Activated naive CD8-positive, alpha-beta T cell treated with anti-CD3 and anti-CD28 coated beads, Interleukin-2, amount 50 U/mL, for 24 hours (primary cell): ENCODE measurements at regions not wholly inside any gene's neighbourhood (a gene's known extent, or its start where the extent isn't known, plus 50 kb on each side); places are given as distances from the start of the nearest gene placed in this dataset.

ENCODE experiments used
- ATAC-seq: fragments of 150-1000 bp; cut with Tn5 transposase; one replicate; pipeline ENCODE4 v1.10.0; 2021
- DNase-seq: peaks from one replicate; pipeline ENCODE4 v3.0.0; 2021
- H3K27ac Mint-ChIP-seq: one replicate; pipeline ENCODE4 v1.8.0; 2021; ENCODE audit warnings: mild to moderate bottlenecking, mixed read lengths
- H3K27me3 Mint-ChIP-seq: one replicate; pipeline ENCODE4 v1.8.0; 2021; ENCODE audit warnings: mixed read lengths
- H3K36me3 Mint-ChIP-seq: one replicate; pipeline ENCODE4 v1.8.0; 2021; ENCODE audit warnings: low read depth, mixed read lengths
- H3K4me1 Mint-ChIP-seq: one replicate; pipeline ENCODE4 v1.8.0; 2021; ENCODE audit warnings: mixed read lengths
- H3K4me3 Mint-ChIP-seq: one replicate; pipeline ENCODE4 v1.8.0; 2021; ENCODE audit warnings: mild to moderate bottlenecking, moderate library complexity, mixed read lengths
- H3K9me3 Mint-ChIP-seq: one replicate; pipeline ENCODE4 v1.8.0; 2021; ENCODE audit warnings: mixed read lengths

- H3K4me1 Mint-ChIP-seq = no peaks in the 10 kb centered on the region
- no peaks in the 10 kb centered on the region for H3K36me3 Mint-ChIP-seq
- DNase-seq (no peak), ATAC-seq (no peak)
- no peaks in the 10 kb centered on the region for H3K27me3 Mint-ChIP-seq
- no peak overlapping the region for H3K4me3 Mint-ChIP-seq
- peaks cover 7% of the 10 kb centered on the region for H3K9me3 Mint-ChIP-seq
- H3K27ac Mint-ChIP-seq = no peak overlapping the region
Observed at GRCh38 chr13:89940383-89940782, 1407.1 kb upstream of the MIR17HG start.

DNA sequence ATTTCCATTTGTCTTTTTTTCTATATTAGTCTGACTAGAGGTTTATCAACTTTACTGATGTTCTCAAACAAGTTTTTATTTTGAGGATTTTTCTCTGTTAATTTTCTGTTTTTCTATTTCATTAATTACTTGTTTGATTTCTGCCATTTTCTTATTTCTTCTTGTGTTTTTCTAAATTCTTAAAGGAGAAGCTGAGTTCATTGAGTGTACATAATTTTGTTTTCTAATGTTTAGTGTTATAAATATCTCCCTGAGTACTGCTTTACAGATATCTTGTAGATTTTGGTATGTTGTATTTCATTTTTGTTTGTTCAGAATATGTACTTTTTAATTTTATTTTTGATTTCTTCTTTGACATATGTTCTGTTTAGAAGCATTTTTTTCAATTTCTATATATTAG is 1404.3 kb upstream of the MIR17HG start:
- no peaks in the 10 kb centered on the region for H3K4me1 Mint-ChIP-seq
- peaks cover 15% of the 10 kb centered on the region for H3K9me3 Mint-ChIP-seq
- H3K27ac Mint-ChIP-seq = no peak overlapping the region
- no peaks in the 10 kb centered on the region for H3K36me3 Mint-ChIP-seq
- H3K4me3 Mint-ChIP-seq = no peak overlapping the region
- no peak for DNase-seq
- no peak for ATAC-seq
- no peaks in the 10 kb centered on the region for H3K27me3 Mint-ChIP-seq

GRCh38 chr13:89950225-89950624 is 1397.3 kb upstream of the MIR17HG start:
- Mint-ChIP-seq H3K27me3 (no peaks in the 10 kb centered on the region), H3K4me1 (no peaks in the 10 kb centered on the region), H3K9me3 (peaks cover 20% of the 10 kb centered on the region), H3K36me3 (no peaks in the 10 kb centered on the region), H3K27ac (no peak overlapping the region), H3K4me3 (no peak overlapping the region)
- DNase-seq (no peak), ATAC-seq (no peak)

DNA sequence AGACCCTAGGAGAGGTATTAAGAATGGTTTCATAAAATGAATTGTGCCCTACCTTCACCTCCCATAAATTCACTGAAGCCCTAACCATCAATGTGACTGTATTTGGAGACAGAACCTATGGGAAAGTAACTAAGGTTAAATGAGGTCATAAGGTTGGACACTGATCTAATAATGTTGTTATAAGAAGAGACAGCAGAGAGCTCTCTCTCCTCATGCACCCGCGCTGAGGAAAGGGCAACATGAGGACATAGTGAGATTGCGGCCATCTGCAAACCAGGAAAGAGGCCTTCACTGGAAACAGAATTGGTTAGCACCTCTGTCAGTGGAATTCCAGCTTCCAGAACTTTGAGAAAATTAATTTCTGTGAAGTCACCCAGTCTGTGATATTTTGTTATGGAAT is 1396.1 kb upstream of the MIR17HG start:
- DNase-seq (no peak), ATAC-seq (no peak)
- Mint-ChIP-seq H3K27me3 (no peaks in the 10 kb centered on the region), H3K36me3 (no peaks in the 10 kb centered on the region), H3K27ac (no peak overlapping the region), H3K4me3 (no peak overlapping the region), H3K4me1 (no peaks in the 10 kb centered on the region), H3K9me3 (peaks cover 17% of the 10 kb centered on the region)

- peaks cover 11% of the 10 kb centered on the region for H3K9me3 Mint-ChIP-seq
- DNase-seq (no peak), ATAC-seq (no peak)
- no peak overlapping the region for H3K4me3 Mint-ChIP-seq
- no peak overlapping the region for H3K27ac Mint-ChIP-seq
- H3K27me3 Mint-ChIP-seq = no peaks in the 10 kb centered on the region
- no peaks in the 10 kb centered on the region for H3K4me1 Mint-ChIP-seq
- H3K36me3 Mint-ChIP-seq = no peaks in the 10 kb centered on the region
Observed at GRCh38 chr13:89953581-89953980, 1393.9 kb upstream of the MIR17HG start.

GRCh38 chr13:89955773-89956172 is 1391.7 kb upstream of the MIR17HG start:
- no peaks in the 10 kb centered on the region for H3K36me3 Mint-ChIP-seq
- peaks cover 11% of the 10 kb centered on the region for H3K9me3 Mint-ChIP-seq
- H3K27ac Mint-ChIP-seq = no peak overlapping the region
- DNase-seq = no peak
- no peak for ATAC-seq
- H3K4me3 Mint-ChIP-seq = no peak overlapping the region
- H3K27me3 Mint-ChIP-seq = no peaks in the 10 kb centered on the region
- H3K4me1 Mint-ChIP-seq = no peaks in the 10 kb centered on the region

GRCh38 chr13:89959074-89959473 is 1388.4 kb upstream of the MIR17HG start:
- no peaks in the 10 kb centered on the region for H3K36me3 Mint-ChIP-seq
- DNase-seq (no peak), ATAC-seq (no peak)
- no peak overlapping the region for H3K27ac Mint-ChIP-seq
- H3K27me3 Mint-ChIP-seq = no peaks in the 10 kb centered on the region
- H3K4me1 Mint-ChIP-seq = no peaks in the 10 kb centered on the region
- peaks cover 12% of the 10 kb centered on the region for H3K9me3 Mint-ChIP-seq
- no peak overlapping the region for H3K4me3 Mint-ChIP-seq

- Mint-ChIP-seq H3K9me3 (peaks cover 19% of the 10 kb centered on the region), H3K4me3 (no peak overlapping the region), H3K27me3 (no peaks in the 10 kb centered on the region), H3K4me1 (no peaks in the 10 kb centered on the region), H3K36me3 (no peaks in the 10 kb centered on the region), H3K27ac (no peak overlapping the region)
- ATAC-seq = no peak
- no peak for DNase-seq
Observed at GRCh38 chr13:89965252-89965651, 1382.2 kb upstream of the MIR17HG start.

GRCh38 chr13:89966524-89966923 is 1381.0 kb upstream of the MIR17HG start:
- Mint-ChIP-seq H3K4me3 (no peak overlapping the region), H3K4me1 (no peaks in the 10 kb centered on the region), H3K9me3 (peaks cover 24% of the 10 kb centered on the region), H3K27ac (no peak overlapping the region), H3K36me3 (no peaks in the 10 kb centered on the region), H3K27me3 (no peaks in the 10 kb centered on the region)
- ATAC-seq = no peak
- DNase-seq = no peak

DNA sequence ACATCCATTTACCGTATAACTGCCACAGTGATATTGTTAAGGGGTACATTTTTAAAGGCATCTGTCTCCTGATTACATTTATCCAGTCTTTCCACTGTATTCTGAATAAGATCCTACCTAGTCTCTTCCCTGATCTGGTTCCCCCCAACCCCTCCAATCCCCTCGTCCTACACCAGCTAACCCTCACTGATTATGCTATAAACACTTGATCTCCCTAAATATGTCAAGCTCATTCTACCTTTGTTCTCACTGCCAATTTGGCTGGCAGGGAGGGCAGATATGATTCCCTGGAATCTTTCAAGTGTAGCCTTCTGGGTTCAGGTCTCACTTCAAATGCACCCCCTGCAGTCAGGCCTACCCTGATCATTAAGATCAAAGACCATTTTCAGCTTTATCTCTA is 1379.8 kb upstream of the MIR17HG start:
- DNase-seq (no peak), ATAC-seq (no peak)
- H3K4me3 Mint-ChIP-seq = no peak overlapping the region
- no peak overlapping the region for H3K27ac Mint-ChIP-seq
- peaks cover 24% of the 10 kb centered on the region for H3K9me3 Mint-ChIP-seq
- H3K4me1 Mint-ChIP-seq = no peaks in the 10 kb centered on the region
- H3K27me3 Mint-ChIP-seq = no peaks in the 10 kb centered on the region
- H3K36me3 Mint-ChIP-seq = no peaks in the 10 kb centered on the region

DNA sequence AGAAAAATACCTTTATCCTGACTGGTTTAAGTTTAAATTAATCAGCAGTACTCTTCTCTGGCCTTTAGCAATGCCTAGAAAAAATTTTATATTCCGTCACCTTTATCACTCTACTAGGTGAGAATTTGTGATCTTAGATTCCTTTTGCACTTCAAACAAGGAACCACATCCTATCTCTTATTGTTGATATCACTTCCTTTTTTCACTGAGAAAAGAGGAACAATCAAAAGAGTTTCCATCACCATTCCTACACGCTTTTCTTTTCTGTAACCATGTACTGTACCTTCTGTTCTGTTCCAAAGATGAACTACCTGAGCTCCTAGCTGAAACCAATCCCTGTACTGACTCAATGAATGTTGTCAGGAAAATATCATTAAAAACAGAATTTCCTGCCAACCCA is 1379.0 kb upstream of the MIR17HG start:
- no peak overlapping the region for H3K27ac Mint-ChIP-seq
- DNase-seq (no peak), ATAC-seq (no peak)
- no peak overlapping the region for H3K4me3 Mint-ChIP-seq
- no peaks in the 10 kb centered on the region for H3K36me3 Mint-ChIP-seq
- no peaks in the 10 kb centered on the region for H3K27me3 Mint-ChIP-seq
- no peaks in the 10 kb centered on the region for H3K4me1 Mint-ChIP-seq
- peaks cover 24% of the 10 kb centered on the region for H3K9me3 Mint-ChIP-seq

DNA sequence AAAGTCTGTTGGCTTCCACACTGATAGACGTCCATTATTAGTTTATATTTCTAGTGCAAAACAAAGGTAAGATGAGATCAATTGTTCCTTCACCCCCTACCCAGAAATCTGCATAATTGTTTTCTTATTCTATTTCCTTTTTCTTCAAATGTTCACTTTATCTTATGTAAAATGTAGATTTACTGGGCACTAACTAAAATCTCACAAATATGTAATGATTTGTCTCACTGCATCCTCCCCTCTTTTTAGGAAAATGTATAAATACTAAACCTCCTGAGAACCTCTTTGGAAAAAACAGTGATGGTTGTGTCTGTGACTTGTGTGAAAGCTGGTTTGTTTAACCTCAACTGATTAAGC is 1377.2 kb upstream of the MIR17HG start:
- Mint-ChIP-seq H3K27me3 (no peaks in the 10 kb centered on the region), H3K4me1 (no peaks in the 10 kb centered on the region), H3K36me3 (no peaks in the 10 kb centered on the region), H3K9me3 (peaks cover 19% of the 10 kb centered on the region), H3K4me3 (no peak overlapping the region), H3K27ac (no peak overlapping the region)
- ATAC-seq (no peak), DNase-seq (no peak)

- ATAC-seq (no peak), DNase-seq (no peak)
- Mint-ChIP-seq H3K27me3 (no peaks in the 10 kb centered on the region), H3K9me3 (no peaks in the 10 kb centered on the region), H3K27ac (no peak overlapping the region), H3K4me1 (no peaks in the 10 kb centered on the region), H3K4me3 (no peak overlapping the region), H3K36me3 (no peaks in the 10 kb centered on the region)
Observed at GRCh38 chr13:89977203-89977602, 1370.3 kb upstream of the MIR17HG start.

GRCh38 chr13:89980896-89981295 is 1366.6 kb upstream of the MIR17HG start:
- ATAC-seq (no peak), DNase-seq (no peak)
- no peaks in the 10 kb centered on the region for H3K4me1 Mint-ChIP-seq
- H3K36me3 Mint-ChIP-seq = no peaks in the 10 kb centered on the region
- no peaks in the 10 kb centered on the region for H3K27me3 Mint-ChIP-seq
- no peak overlapping the region for H3K27ac Mint-ChIP-seq
- no peak overlapping the region for H3K4me3 Mint-ChIP-seq
- H3K9me3 Mint-ChIP-seq = no peaks in the 10 kb centered on the region

GRCh38 chr13:89982407-89983095 is 1364.9 kb upstream of the MIR17HG start:
- DNase-seq = no peak
- no peak overlapping the region for H3K27ac Mint-ChIP-seq

DNA sequence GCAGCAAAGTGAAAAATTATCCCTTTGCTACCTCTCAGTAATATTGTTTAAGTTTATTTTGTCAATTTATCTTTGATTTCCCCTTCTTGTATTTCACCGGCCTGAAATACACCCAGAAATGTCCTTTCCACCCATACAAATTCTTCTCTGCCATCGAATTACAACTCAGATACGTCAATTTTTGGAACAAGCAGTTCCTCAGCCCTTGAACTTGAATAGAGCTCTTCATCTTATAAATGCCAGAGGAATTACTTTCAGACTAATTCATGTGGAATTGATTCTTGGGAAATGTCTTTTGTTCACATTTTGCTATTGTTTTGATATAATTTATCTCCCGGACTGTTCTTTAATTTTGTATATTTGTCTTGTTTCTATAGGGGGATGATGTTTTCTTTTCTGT is 1359.3 kb upstream of the MIR17HG start:
- no peak for ATAC-seq
- Mint-ChIP-seq H3K4me3 (no peak overlapping the region), H3K27me3 (no peaks in the 10 kb centered on the region), H3K36me3 (no peaks in the 10 kb centered on the region), H3K4me1 (no peaks in the 10 kb centered on the region), H3K9me3 (no peaks in the 10 kb centered on the region), H3K27ac (no peak overlapping the region)
- DNase-seq = no peak

More at GRCh38 chr13:89982407-89983095, 1364.9 kb upstream of the MIR17HG start:
- Mint-ChIP-seq H3K9me3 (no peaks in the 10 kb centered on the region), H3K36me3 (no peaks in the 10 kb centered on the region), H3K27me3 (no peaks in the 10 kb centered on the region), H3K4me3 (no peak overlapping the region), H3K4me1 (no peaks in the 10 kb centered on the region)
- no peak for ATAC-seq
